Tibial nerve (tissue), 4 donors: ENCODE measurements at regions not wholly inside any gene's neighbourhood (a gene's known extent, or its start where the extent isn't known, plus 50 kb on each side); places are given as distances from the start of the nearest gene placed in this dataset.

Source experiments
- DNase-seq, 2 donors: peaks; one replicate each; pipeline ENCODE4 v3.0.0-alpha.2; 2019; ENCODE audit warnings: low spot score in 2 of 2
- H3K27ac ChIP-seq, 4 donors: fragments of 200-600 bp; sonication (generic) in 3 of 4; one replicate each; pipeline ENCODE4 v1.5.1; 2017 to 2019; ENCODE audit warnings: mild to moderate bottlenecking in 1 of 4
- H3K27me3 ChIP-seq, 2 donors: fragments of 200-600 bp; sonication (generic) in 1 of 2; one replicate each; pipeline versions ENCODE4 v1.5.1 to v1.6.0; 2017 to 2019
- H3K36me3 ChIP-seq, 3 donors: fragments of 200-600 bp; sonication (generic); one replicate each; pipeline ENCODE4 v1.5.1; 2018 to 2019
- H3K4me1 ChIP-seq, 4 donors: fragments of 200-600 bp; sonication (generic) in 3 of 4; one replicate each; pipeline ENCODE4 v1.5.1; 2017 to 2019
- H3K4me3 ChIP-seq, 4 donors: fragments of 200-600 bp; sonication (generic) in 3 of 4; one replicate each; pipeline ENCODE4 v1.5.1; 2017 to 2019; ENCODE audit warnings: mild to moderate bottlenecking in 1 of 4, moderate library complexity in 1 of 4
- H3K9me3 ChIP-seq, 4 donors: fragments of 200-600 bp; sonication (generic) in 3 of 4; one replicate each; pipeline ENCODE4 v1.5.1; 2017 to 2019
- CTCF ChIP-seq, 5 experiments: fragments of 200-600 bp in 3 of 5; fragments of 450-650 bp in 2 of 5; sonication (generic) in 3 of 5; IDR thresholded peaks; one replicate each; pipeline ENCODE4 v1.5.1; 2016 to 2019; ENCODE audit warnings: antibody characterized with exemption in 5 of 5, mild to moderate bottlenecking in 3 of 5, moderate library complexity in 2 of 5
- EP300 ChIP-seq, 2 donors: sonication (generic); formaldehyde crosslinking; IDR thresholded peaks; one replicate each; pipeline ENCODE4 v1.6.1; 2017; ENCODE audit warnings: antibody characterized with exemption in 2 of 2, mild to moderate bottlenecking in 1 of 2
- POLR2A ChIP-seq, 2 donors: fragments of 450-650 bp; IDR thresholded peaks; one replicate each; pipeline ENCODE4 v1.6.1; 2017; ENCODE audit warnings: antibody characterized with exemption in 2 of 2, mild to moderate bottlenecking in 2 of 2, moderate library complexity in 2 of 2
- WGBS, 2 donors: methylation state at CpG; one replicate each; pipeline ENCODE4 v1.1.5; 2018; 5-methylcytosine and 5-hydroxymethylcytosine counted together

GRCh38 chr11:128291007-128291406 lies 296.4 kb downstream of the ETS1 start:
- no peaks in the 10 kb centered on the region for H3K9me3 ChIP-seq
- no peaks in the 10 kb centered on the region for H3K27me3 ChIP-seq
- DNase-seq = no peak
- WGBS, 2 donors = 83 to 95% methylated on average over 8 of the region's 8 CpGs
- no peaks in the 10 kb centered on the region for H3K36me3 ChIP-seq
- no peak for TF ChIP-seq CTCF (IDR thresholded peaks at IDR 0.05)
- no peak for TF ChIP-seq POLR2A (IDR thresholded peaks at IDR 0.05)
- TF ChIP-seq EP300 (IDR thresholded peaks at IDR 0.05) = no peak
- peaks cover 0 to 28% (median 7%) of the 10 kb centered on the region in 4 donors for H3K4me1 ChIP-seq
- no peak overlapping the region for H3K4me3 ChIP-seq
- peak overlapping the region in 2 of 4 donors; percentile 48 to 71 for H3K27ac ChIP-seq

GRCh38 chr11:128290106-128290840 lies 297.1 kb downstream of the ETS1 start:
- DNase-seq = peak; percentile 32 to 85
- Histone ChIP-seq H3K4me1 (peaks cover 0 to 28% (median 7%) of the 10 kb centered on the region in 4 donors), H3K9me3 (no peaks in the 10 kb centered on the region), H3K36me3 (no peaks in the 10 kb centered on the region), H3K27ac (peak overlapping the region in 3 of 4 donors; percentile 48 to 71 (median 50)), H3K27me3 (no peaks in the 10 kb centered on the region), H3K4me3 (peak overlapping the region in 1 of 4 donors; percentile 30)
- TF ChIP-seq EP300 (IDR thresholded peaks at IDR 0.05) (peak in 1 of 2 donors; percentile 62), CTCF (IDR thresholded peaks at IDR 0.05) (peak; percentile 79 to 90 (median 86)), POLR2A (IDR thresholded peaks at IDR 0.05) (no peak)
- WGBS, 2 donors = 26 to 29% methylated on average over 16 of the region's 16 CpGs

- TF ChIP-seq EP300 (IDR thresholded peaks at IDR 0.05) = peak in 1 of 2 donors; percentile 12
- TF ChIP-seq CTCF (IDR thresholded peaks at IDR 0.05) = no peak
- Histone ChIP-seq H3K4me3 (no peak overlapping the region), H3K36me3 (no peaks in the 10 kb centered on the region), H3K27me3 (no peaks in the 10 kb centered on the region), H3K27ac (peak overlapping the region in 2 of 4 donors; percentile 48 to 50), H3K4me1 (peaks cover 0 to 28% (median 7%) of the 10 kb centered on the region in 4 donors), H3K9me3 (no peaks in the 10 kb centered on the region)
- no peak for DNase-seq
- 52 to 63% methylated on average over 7 of the region's 7 CpGs for WGBS, 2 donors
Measured at GRCh38 chr11:128289048-128289447, 298.3 kb downstream of the ETS1 start.

- no peak overlapping the region for H3K27ac ChIP-seq
- H3K9me3 ChIP-seq = no peaks in the 10 kb centered on the region
- WGBS, 2 donors = 71 to 93% methylated on average over 4 of the region's 4 CpGs
- peaks cover 0 to 28% (median 7%) of the 10 kb centered on the region in 4 donors for H3K4me1 ChIP-seq
- H3K27me3 ChIP-seq = no peaks in the 10 kb centered on the region
- TF ChIP-seq CTCF (IDR thresholded peaks at IDR 0.05) = no peak
- no peak for TF ChIP-seq POLR2A (IDR thresholded peaks at IDR 0.05)
- no peak for TF ChIP-seq EP300 (IDR thresholded peaks at IDR 0.05)
- H3K36me3 ChIP-seq = no peaks in the 10 kb centered on the region
- no peak for DNase-seq
- H3K4me3 ChIP-seq = no peak overlapping the region
Measured at GRCh38 chr11:128288368-128288767, 299.0 kb downstream of the ETS1 start.

GRCh38 chr11:128285321-128285720 lies 302.0 kb downstream of the ETS1 start:
- TF ChIP-seq POLR2A (IDR thresholded peaks at IDR 0.05) (no peak), EP300 (IDR thresholded peaks at IDR 0.05) (no peak), CTCF (IDR thresholded peaks at IDR 0.05) (no peak)
- no peaks in the 10 kb centered on the region for H3K9me3 ChIP-seq
- peaks cover 0 to 12% (median under 1%) of the 10 kb centered on the region in 4 donors for H3K4me1 ChIP-seq
- H3K27ac ChIP-seq = no peak overlapping the region
- H3K27me3 ChIP-seq = no peaks in the 10 kb centered on the region
- DNase-seq = no peak
- H3K36me3 ChIP-seq = no peaks in the 10 kb centered on the region
- no peak overlapping the region for H3K4me3 ChIP-seq
- 71 to 77% methylated on average over 2 of the region's 2 CpGs for WGBS, 2 donors
